Endometrial microvascular endothelial cells (primary cell): ENCODE measurements at regions not wholly inside any gene's neighbourhood (a gene's known extent, or its start where the extent isn't known, plus 50 kb on each side); places are given as distances from the start of the nearest gene placed in this dataset.

Source experiments
- in situ Hi-C: cut with HindIII; loops from 2 replicates; pipeline ENCODE4 v1.10.0; 2017; ENCODE audit warnings: low sequenced_read_pairs, low pct_unique_long_range_greater_than_20kb; ENCODE audit errors: inconsistent ontology term

GRCh38 chr3:40779039-40779438 lies 254.3 kb downstream of the ZNF621 start:
- in situ Hi-C loops = no loop called here

GRCh38 chr3:40780291-40780924 lies 255.6 kb downstream of the ZNF621 start:
- in situ Hi-C loops = no loop called here

GRCh38 chr3:40780925-40781406 lies 256.2 kb downstream of the ZNF621 start:
- in situ Hi-C loops = no loop called here

GRCh38 chr3:40782111-40782721 lies 257.5 kb downstream of the ZNF621 start:
- in situ Hi-C loops = no loop called here

- in situ Hi-C loops = no loop called here
Measured at GRCh38 chr3:40790746-40791145, 266.0 kb downstream of the ZNF621 start.

GRCh38 chr3:40793730-40794129 lies 269.0 kb downstream of the ZNF621 start:
- in situ Hi-C loops = no loop called here

- in situ Hi-C loops = no loop called here
Measured at GRCh38 chr3:40800343-40800742, 275.6 kb downstream of the ZNF621 start.

GRCh38 chr3:40801284-40801741 lies 276.6 kb downstream of the ZNF621 start:
- in situ Hi-C loops = no loop called here

- in situ Hi-C loops = no loop called here
Measured at GRCh38 chr3:40803311-40803710, 278.6 kb downstream of the ZNF621 start.

- in situ Hi-C loops = no loop called here
Measured at GRCh38 chr3:40805456-40805855, 280.7 kb downstream of the ZNF621 start.

- in situ Hi-C loops = no loop called here
Measured at GRCh38 chr3:40810813-40811212, 286.1 kb downstream of the ZNF621 start.

- in situ Hi-C loops = no loop called here
Measured at GRCh38 chr3:40817017-40817416, 292.3 kb downstream of the ZNF621 start.

- in situ Hi-C loops = no loop called here
Measured at GRCh38 chr3:40821315-40821714, 296.6 kb downstream of the ZNF621 start.

GRCh38 chr3:40827226-40827625 lies 302.5 kb downstream of the ZNF621 start:
- in situ Hi-C loops = loop anchor here (25.0 kb wide), 1 partner anchor 240 kb away; no protein-coding TSS in a partner anchor

GRCh38 chr3:40827942-40828688 lies 303.4 kb downstream of the ZNF621 start:
- in situ Hi-C loops = loop anchor here (25.0 kb wide), 1 partner anchor 241 kb away; no protein-coding TSS in a partner anchor

- in situ Hi-C loops = loop anchor here (25.0 kb wide), 1 partner anchor 242 kb away; no protein-coding TSS in a partner anchor
Measured at GRCh38 chr3:40828741-40829415, 304.1 kb downstream of the ZNF621 start.

GRCh38 chr3:40829876-40830275 lies 305.1 kb downstream of the ZNF621 start:
- in situ Hi-C loops = loop anchor here (25.0 kb wide), 1 partner anchor 243 kb away; no protein-coding TSS in a partner anchor

- in situ Hi-C loops = loop anchor here (25.0 kb wide), 1 partner anchor 250 kb away; no protein-coding TSS in a partner anchor
Measured at GRCh38 chr3:40837300-40837699, 312.5 kb downstream of the ZNF621 start.

- in situ Hi-C loops = loop anchor here (25.0 kb wide), 1 partner anchor 254 kb away; no protein-coding TSS in a partner anchor
Measured at GRCh38 chr3:40841131-40841530, 316.4 kb downstream of the ZNF621 start.
